Suprapubic skin (tissue), 4 donors: ENCODE measurements at regions not wholly inside any gene's neighbourhood (a gene's known extent, or its start where the extent isn't known, plus 50 kb on each side); places are given as distances from the start of the nearest gene placed in this dataset.
"Not testable (repeated sequence)": the region's sequence is repeated elsewhere in the genome, so short reads cannot be mapped to it uniquely, and the experiment has no call there.

ENCODE experiments used
- DNase-seq, 2 donors: peaks; one replicate each; pipeline ENCODE4 v3.0.0-alpha.2; 2019; ENCODE audit warnings: low spot score in 2 of 2
- H3K27ac ChIP-seq: fragments of 200-600 bp; sonication (generic); one replicate; pipeline ENCODE4 v1.5.1; 2019
- H3K27me3 ChIP-seq: fragments of 200-600 bp; sonication (generic); one replicate; pipeline ENCODE4 v1.5.1; 2019
- H3K36me3 ChIP-seq: fragments of 200-600 bp; sonication (generic); one replicate; pipeline ENCODE4 v1.5.1; 2019
- H3K4me1 ChIP-seq: fragments of 200-600 bp; sonication (generic); one replicate; pipeline ENCODE4 v1.5.1; 2019
- H3K4me3 ChIP-seq: fragments of 200-600 bp; sonication (generic); one replicate; pipeline ENCODE4 v1.5.1; 2019; ENCODE audit warnings: mild to moderate bottlenecking
- H3K9me3 ChIP-seq: fragments of 200-600 bp; sonication (generic); one replicate; pipeline ENCODE4 v1.5.1; 2019
- CTCF ChIP-seq, 2 donors: fragments of 200-600 bp in 1 of 2; fragments of 450-650 bp in 1 of 2; sonication (generic) in 1 of 2; IDR thresholded peaks; one replicate each; pipeline ENCODE4 v1.5.1; 2016 to 2019; ENCODE audit warnings: antibody characterized with exemption in 2 of 2, mild to moderate bottlenecking in 1 of 2, moderate library complexity in 1 of 2
- EP300 ChIP-seq: sonication (generic); formaldehyde crosslinking; IDR thresholded peaks from one replicate; pipeline ENCODE4 v1.6.1; 2017; ENCODE audit warnings: antibody characterized with exemption
- POLR2A ChIP-seq, 2 donors: fragments of 450-650 bp; IDR thresholded peaks; one replicate each; pipeline ENCODE4 v1.6.1; 2017; ENCODE audit warnings: antibody characterized with exemption in 2 of 2, mild to moderate bottlenecking in 2 of 2, moderate library complexity in 2 of 2
- POLR2AphosphoS5 ChIP-seq, 3 donors: sonication (generic); formaldehyde crosslinking; IDR thresholded peaks; one replicate each; pipeline ENCODE4 v1.6.1; 2017; ENCODE audit warnings: antibody characterized with exemption in 3 of 3
- WGBS: methylation state at CpG from one replicate; pipeline ENCODE4 v1.1.5; 2018; 5-methylcytosine and 5-hydroxymethylcytosine counted together

- DNase-seq = no peak
- Histone ChIP-seq H3K4me1 (no peaks in the 10 kb centered on the region), H3K4me3 (no peak overlapping the region), H3K36me3 (no peaks in the 10 kb centered on the region), H3K9me3 (no peaks in the 10 kb centered on the region), H3K27me3 (no peaks in the 10 kb centered on the region), H3K27ac (no peak overlapping the region)
- 45% methylated on average over 3 of the region's 3 CpGs for WGBS
- no peak for TF ChIP-seq EP300
These were observed 224.8 kb upstream of the KCNK2 start for GRCh38 chr1:214857716-214858115.

DNA sequence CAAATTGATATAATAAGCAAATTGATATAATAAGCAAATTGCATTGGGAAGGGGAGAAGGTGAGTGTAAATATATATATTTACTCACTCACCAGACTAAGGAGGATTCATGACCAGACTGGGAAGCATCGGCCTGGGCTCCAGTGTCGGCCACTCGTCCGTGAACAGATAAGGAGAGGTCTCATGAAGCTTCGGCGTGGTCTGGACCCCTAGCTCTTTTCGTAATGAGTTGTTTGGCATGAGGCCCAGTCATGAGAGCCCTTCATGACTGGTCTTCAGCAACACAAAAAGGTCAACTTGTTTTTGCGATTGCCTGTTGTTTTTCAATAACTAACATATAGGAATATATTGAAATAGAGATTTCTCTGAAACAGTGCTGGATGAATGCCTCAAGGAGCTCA, 222.9 kb upstream of the KCNK2 start:
- no peak for DNase-seq
- H3K27me3 ChIP-seq = no peaks in the 10 kb centered on the region
- no peaks in the 10 kb centered on the region for H3K36me3 ChIP-seq
- H3K9me3 ChIP-seq = no peaks in the 10 kb centered on the region
- no peaks in the 10 kb centered on the region for H3K4me1 ChIP-seq
- WGBS = 82% methylated on average over 8 of the region's 8 CpGs
- no peak overlapping the region for H3K4me3 ChIP-seq
- H3K27ac ChIP-seq = no peak overlapping the region
- TF ChIP-seq POLR2A (IDR thresholded peaks at IDR 0.05) (no peak), POLR2AphosphoS5 (IDR thresholded peaks at IDR 0.05) (no peak), CTCF (IDR thresholded peaks at IDR 0.05) (no peak), EP300 (no peak)

DNA sequence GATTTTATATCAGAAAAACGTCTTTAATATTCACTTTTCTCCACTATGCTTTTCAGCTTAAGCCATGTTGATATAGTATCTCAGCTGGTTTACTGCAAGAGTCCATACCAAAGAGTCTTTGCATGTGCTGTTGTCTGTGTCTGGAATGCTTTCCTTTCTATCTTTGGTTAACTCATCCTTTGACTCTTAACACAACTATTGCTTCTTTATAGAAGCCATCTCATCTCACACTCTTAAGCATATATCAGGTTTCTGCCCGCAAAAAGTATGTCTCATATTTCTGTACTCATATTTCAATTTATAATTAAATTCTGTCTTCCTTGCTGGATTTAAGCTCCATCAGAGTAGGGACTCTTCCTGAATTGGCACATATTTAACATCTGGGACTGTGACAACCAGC, 220.9 kb upstream of the KCNK2 start:
- Histone ChIP-seq H3K9me3 (no peaks in the 10 kb centered on the region), H3K4me3 (no peak overlapping the region), H3K27me3 (no peaks in the 10 kb centered on the region), H3K4me1 (no peaks in the 10 kb centered on the region), H3K36me3 (no peaks in the 10 kb centered on the region), H3K27ac (no peak overlapping the region)
- WGBS = 57% methylated on average over 2 of the region's 2 CpGs
- no peak for DNase-seq
- no peak for TF ChIP-seq POLR2AphosphoS5 (IDR thresholded peaks at IDR 0.05)
- TF ChIP-seq POLR2A (IDR thresholded peaks at IDR 0.05) = no peak
- TF ChIP-seq CTCF (IDR thresholded peaks at IDR 0.05) = no peak
- no peak for TF ChIP-seq EP300

DNA sequence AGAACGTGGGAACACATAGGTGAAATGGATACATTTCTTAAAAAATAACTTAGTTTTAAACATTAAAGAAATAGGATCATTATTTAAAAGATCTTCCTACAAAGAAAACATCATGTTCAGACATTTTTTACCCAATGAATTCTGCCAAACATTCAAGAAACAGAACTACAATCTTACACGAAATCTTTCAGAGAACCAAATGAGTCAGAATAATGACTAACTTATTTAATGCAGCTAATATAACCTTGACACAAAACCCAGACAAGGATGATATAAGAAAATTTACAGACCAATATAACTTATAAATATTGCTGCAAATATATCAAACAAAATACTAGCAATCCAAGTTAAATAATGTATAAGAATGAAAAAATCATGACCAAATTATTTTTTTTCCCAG, 220.1 kb upstream of the KCNK2 start:
- TF ChIP-seq EP300 (no peak), CTCF (IDR thresholded peaks at IDR 0.05) (no peak), POLR2A (IDR thresholded peaks at IDR 0.05) (no peak), POLR2AphosphoS5 (IDR thresholded peaks at IDR 0.05) (no peak)
- 56% methylated on average over 2 of the region's 2 CpGs for WGBS

GRCh38 chr1:214864896-214865688, 217.4 kb upstream of the KCNK2 start:
- WGBS = 84% methylated on average over 3 of the region's 3 CpGs
- Histone ChIP-seq H3K27me3 (no peaks in the 10 kb centered on the region), H3K4me3 (no peak overlapping the region), H3K9me3 (no peaks in the 10 kb centered on the region), H3K4me1 (no peaks in the 10 kb centered on the region), H3K36me3 (no peaks in the 10 kb centered on the region), H3K27ac (no peak overlapping the region)
- DNase-seq = no peak
- TF ChIP-seq POLR2A (IDR thresholded peaks at IDR 0.05) (no peak), POLR2AphosphoS5 (IDR thresholded peaks at IDR 0.05) (no peak), EP300 (no peak), CTCF (IDR thresholded peaks at IDR 0.05) (no peak)

More for the DNA sequence above, 220.1 kb upstream of the KCNK2 start:
- H3K27ac ChIP-seq = no peak overlapping the region
- no peaks in the 10 kb centered on the region for H3K4me1 ChIP-seq
- DNase-seq = no peak
- H3K27me3 ChIP-seq = no peaks in the 10 kb centered on the region
- H3K36me3 ChIP-seq = no peaks in the 10 kb centered on the region
- H3K4me3 ChIP-seq = no peak overlapping the region
- no peaks in the 10 kb centered on the region for H3K9me3 ChIP-seq

DNA sequence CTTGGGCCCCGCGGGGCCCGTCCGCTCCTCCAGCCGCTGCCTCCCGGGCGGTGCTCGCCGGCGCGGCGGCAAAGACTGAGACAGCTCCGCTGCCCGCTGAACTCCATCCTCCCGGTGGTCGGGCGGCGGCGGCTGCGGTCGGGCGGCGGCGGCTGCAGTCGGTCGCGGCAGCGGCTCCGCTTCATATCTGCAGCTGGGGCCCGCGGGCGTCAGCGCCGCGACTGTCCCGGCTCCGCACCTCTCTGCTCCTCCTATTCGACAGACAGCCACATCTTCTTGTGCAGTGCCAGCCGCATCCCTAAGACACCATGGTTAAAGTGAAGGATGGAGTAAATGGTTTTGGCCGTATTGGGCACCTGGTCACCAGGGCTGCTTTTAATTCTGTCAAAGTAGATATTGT, 212.1 kb upstream of the KCNK2 start:
- H3K27me3 ChIP-seq, H3K27ac ChIP-seq, DNase-seq, H3K36me3 ChIP-seq, H3K4me1 ChIP-seq, H3K4me3 ChIP-seq, H3K9me3 ChIP-seq: not testable (repeated sequence)
- 100% methylated on average over 16 of the region's 40 CpGs for WGBS
